NCI-H2227 treated with DMSO at 0.1 percent for 48 hours (cell line): ENCODE measurements at regions not wholly inside any gene's neighbourhood (a gene's known extent, or its start where the extent isn't known, plus 50 kb on each side); places are given as distances from the start of the nearest gene placed in this dataset.

Experiments used
- DNase-seq: peaks from one replicate; lab custom pipeline; 2025; lab: John Stamatoyannopoulos, UW

- DNase-seq = no peak
These were observed 223.4 kb downstream of the PLPP3 start for GRCh38 chr1:56355918-56356317.

GRCh38 chr1:56355422-56355821 is 223.9 kb downstream of the PLPP3 start:
- DNase-seq = no peak

- DNase-seq = no peak
These were observed 233.5 kb downstream of the PLPP3 start for GRCh38 chr1:56345831-56346230.

- DNase-seq = no peak
These were observed 238.4 kb downstream of the PLPP3 start for GRCh38 chr1:56340977-56341376.

GRCh38 chr1:56339786-56340465 is 239.4 kb downstream of the PLPP3 start:
- DNase-seq = no peak

- no peak for DNase-seq
These were observed 240.3 kb downstream of the PLPP3 start for GRCh38 chr1:56339093-56339492.

GRCh38 chr1:56336982-56337381 is 242.4 kb downstream of the PLPP3 start:
- DNase-seq = no peak

- no peak for DNase-seq
These were observed 244.0 kb downstream of the PLPP3 start for GRCh38 chr1:56335394-56335793.

- no peak for DNase-seq
These were observed 245.3 kb downstream of the PLPP3 start for GRCh38 chr1:56334047-56334446.

GRCh38 chr1:56333461-56333860 is 245.9 kb downstream of the PLPP3 start:
- DNase-seq = no peak

- no peak for DNase-seq
These were observed 247.3 kb downstream of the PLPP3 start for GRCh38 chr1:56331892-56332567.

- no peak for DNase-seq
These were observed 248.0 kb downstream of the PLPP3 start for GRCh38 chr1:56331207-56331891.

GRCh38 chr1:56330391-56331026 is 248.9 kb downstream of the PLPP3 start:
- no peak for DNase-seq

GRCh38 chr1:56329970-56330369 is 249.4 kb downstream of the PLPP3 start:
- no peak for DNase-seq

GRCh38 chr1:56327195-56327594 is 252.2 kb downstream of the PLPP3 start:
- DNase-seq = no peak

GRCh38 chr1:56326056-56326455 is 253.3 kb downstream of the PLPP3 start:
- DNase-seq = no peak

GRCh38 chr1:56324504-56324903 is 254.9 kb downstream of the PLPP3 start:
- DNase-seq = no peak

GRCh38 chr1:56322211-56322610 is 257.2 kb downstream of the PLPP3 start:
- no peak for DNase-seq

- no peak for DNase-seq
These were observed 258.2 kb downstream of the PLPP3 start for GRCh38 chr1:56321150-56321490.

GRCh38 chr1:56320464-56321149 is 258.8 kb downstream of the PLPP3 start:
- DNase-seq = no peak

GRCh38 chr1:56317722-56318121 is 261.6 kb downstream of the PLPP3 start:
- no peak for DNase-seq

GRCh38 chr1:56315293-56315942 is 263.9 kb downstream of the PLPP3 start:
- DNase-seq = no peak
